SK-N-SH treated with all-trans-retinoic acid at 6 μM for 48 hours (cell line): ENCODE measurements at regions not wholly inside any gene's neighbourhood (a gene's known extent, or its start where the extent isn't known, plus 50 kb on each side); places are given as distances from the start of the nearest gene placed in this dataset.

Experiments used
- ARNTL ChIP-seq: fragments of 450-650 bp; formaldehyde crosslinking; IDR thresholded peaks from 2 replicates; pipeline ENCODE4 v1.5.0; 2020; ENCODE audit warnings: low read depth, mild to moderate bottlenecking, moderate library complexity, borderline replicate concordance
- CSDC2 ChIP-seq: fragments of 250-450 bp; sonication (Bioruptor Pico); IDR thresholded peaks from 2 replicates; pipeline ENCODE4 v1.5.0; 2020; ENCODE audit warnings: mild to moderate bottlenecking, moderate library complexity
- ESRRG ChIP-seq: fragments of 250-450 bp; sonication (Bioruptor Pico); IDR thresholded peaks from 2 replicates; pipeline ENCODE4 v1.6.1; 2021; ENCODE audit warnings: mild to moderate bottlenecking
- RARB ChIP-seq: fragments of 250-450 bp; sonication (Bioruptor Pico); IDR thresholded peaks from 2 replicates; pipeline ENCODE4 v1.8.0; 2021; ENCODE audit warnings: mild to moderate bottlenecking, moderate library complexity
- TCF4 ChIP-seq: fragments of 250-450 bp; sonication (Bioruptor Pico); IDR thresholded peaks from 2 replicates; pipeline ENCODE4 v1.8.0; 2021; ENCODE audit warnings: mild to moderate bottlenecking, moderate library complexity, borderline replicate concordance
- ZFP30 ChIP-seq: fragments of 450-650 bp; formaldehyde crosslinking; IDR thresholded peaks from 2 replicates; pipeline ENCODE4 v1.5.0; 2022; ENCODE audit warnings: mild to moderate bottlenecking, moderate library complexity
- ZNF70 ChIP-seq: fragments of 450-650 bp; formaldehyde crosslinking; IDR thresholded peaks from 2 replicates; pipeline ENCODE4 v1.5.0; 2020; ENCODE audit warnings: mild to moderate bottlenecking, moderate library complexity
- ZNF8 ChIP-seq: fragments of 450-650 bp; formaldehyde crosslinking; IDR thresholded peaks from 2 replicates; pipeline ENCODE4 v1.5.0; 2020; ENCODE audit warnings: mild to moderate bottlenecking, moderate library complexity
- TF ChIP-seq, protein P1 (sequence below): fragments of 250-450 bp; sonication (Bioruptor Pico); IDR thresholded peaks from 2 replicates; pipeline ENCODE4 v1.8.0; 2021; ENCODE audit warnings: low read depth, mild to moderate bottlenecking, moderate library complexity, borderline replicate concordance
- TF ChIP-seq, protein P2 (sequence below): fragments of 250-450 bp; sonication (Bioruptor Pico); IDR thresholded peaks from 2 replicates; pipeline ENCODE4 v1.5.1; 2020; ENCODE audit warnings: low read depth, mild to moderate bottlenecking, moderate library complexity
- TF ChIP-seq, protein P3 (sequence below): fragments of 250-450 bp; sonication (Bioruptor Pico); IDR thresholded peaks from 2 replicates; pipeline ENCODE4 v1.8.0; 2020; ENCODE audit warnings: mild to moderate bottlenecking, moderate library complexity, borderline replicate concordance

DNA sequence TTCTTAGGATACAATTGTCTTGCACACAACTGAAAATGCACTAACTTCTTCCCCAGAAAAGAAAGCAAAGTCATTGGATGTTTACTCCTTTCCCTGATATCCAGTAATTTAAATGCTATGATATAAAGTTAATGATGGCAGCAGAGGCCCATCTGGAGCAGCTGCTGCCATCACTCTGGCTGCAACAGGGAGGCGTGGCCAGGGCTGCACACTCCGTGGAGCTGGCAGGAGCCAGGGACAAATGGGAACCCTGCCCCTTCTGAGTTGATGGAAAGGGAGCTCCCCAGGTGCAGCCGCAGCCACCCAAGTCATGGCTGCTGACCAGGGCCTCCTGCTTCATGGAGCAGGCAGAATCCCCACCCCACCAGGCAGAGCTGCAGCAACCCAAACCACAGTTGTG, 72.6 kb upstream of the ALDH1A3 start:
- TF ChIP-seq, protein P1, sequence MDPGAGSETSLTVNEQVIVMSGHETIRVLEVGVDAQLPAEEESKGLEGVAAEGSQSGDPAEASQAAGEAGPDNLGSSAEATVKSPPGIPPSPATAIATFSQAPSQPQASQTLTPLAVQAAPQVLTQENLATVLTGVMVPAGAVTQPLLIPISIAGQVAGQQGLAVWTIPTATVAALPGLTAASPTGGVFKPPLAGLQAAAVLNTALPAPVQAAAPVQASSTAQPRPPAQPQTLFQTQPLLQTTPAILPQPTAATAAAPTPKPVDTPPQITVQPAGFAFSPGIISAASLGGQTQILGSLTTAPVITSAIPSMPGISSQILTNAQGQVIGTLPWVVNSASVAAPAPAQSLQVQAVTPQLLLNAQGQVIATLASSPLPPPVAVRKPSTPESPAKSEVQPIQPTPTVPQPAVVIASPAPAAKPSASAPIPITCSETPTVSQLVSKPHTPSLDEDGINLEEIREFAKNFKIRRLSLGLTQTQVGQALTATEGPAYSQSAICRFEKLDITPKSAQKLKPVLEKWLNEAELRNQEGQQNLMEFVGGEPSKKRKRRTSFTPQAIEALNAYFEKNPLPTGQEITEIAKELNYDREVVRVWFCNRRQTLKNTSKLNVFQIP (CRISPR knock-in tag) = no peak
- TF ChIP-seq, protein P2, sequence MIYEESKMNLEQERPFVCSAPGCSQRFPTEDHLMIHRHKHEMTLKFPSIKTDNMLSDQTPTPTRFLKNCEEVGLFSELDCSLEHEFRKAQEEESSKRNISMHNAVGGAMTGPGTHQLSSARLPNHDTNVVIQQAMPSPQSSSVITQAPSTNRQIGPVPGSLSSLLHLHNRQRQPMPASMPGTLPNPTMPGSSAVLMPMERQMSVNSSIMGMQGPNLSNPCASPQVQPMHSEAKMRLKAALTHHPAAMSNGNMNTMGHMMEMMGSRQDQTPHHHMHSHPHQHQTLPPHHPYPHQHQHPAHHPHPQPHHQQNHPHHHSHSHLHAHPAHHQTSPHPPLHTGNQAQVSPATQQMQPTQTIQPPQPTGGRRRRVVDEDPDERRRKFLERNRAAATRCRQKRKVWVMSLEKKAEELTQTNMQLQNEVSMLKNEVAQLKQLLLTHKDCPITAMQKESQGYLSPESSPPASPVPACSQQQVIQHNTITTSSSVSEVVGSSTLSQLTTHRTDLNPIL (CRISPR knock-in tag) = no peak
- TF ChIP-seq ZNF70 (no peak), ESRRG (CRISPR knock-in tag) (no peak), CSDC2 (CRISPR knock-in tag) (no peak), ZFP30 (CRISPR knock-in tag) (no peak), ZNF8 (CRISPR knock-in tag) (no peak), ARNTL (CRISPR knock-in tag) (no peak), TCF4 (CRISPR knock-in tag) (no peak), RARB (no peak)
- TF ChIP-seq, protein P3, sequence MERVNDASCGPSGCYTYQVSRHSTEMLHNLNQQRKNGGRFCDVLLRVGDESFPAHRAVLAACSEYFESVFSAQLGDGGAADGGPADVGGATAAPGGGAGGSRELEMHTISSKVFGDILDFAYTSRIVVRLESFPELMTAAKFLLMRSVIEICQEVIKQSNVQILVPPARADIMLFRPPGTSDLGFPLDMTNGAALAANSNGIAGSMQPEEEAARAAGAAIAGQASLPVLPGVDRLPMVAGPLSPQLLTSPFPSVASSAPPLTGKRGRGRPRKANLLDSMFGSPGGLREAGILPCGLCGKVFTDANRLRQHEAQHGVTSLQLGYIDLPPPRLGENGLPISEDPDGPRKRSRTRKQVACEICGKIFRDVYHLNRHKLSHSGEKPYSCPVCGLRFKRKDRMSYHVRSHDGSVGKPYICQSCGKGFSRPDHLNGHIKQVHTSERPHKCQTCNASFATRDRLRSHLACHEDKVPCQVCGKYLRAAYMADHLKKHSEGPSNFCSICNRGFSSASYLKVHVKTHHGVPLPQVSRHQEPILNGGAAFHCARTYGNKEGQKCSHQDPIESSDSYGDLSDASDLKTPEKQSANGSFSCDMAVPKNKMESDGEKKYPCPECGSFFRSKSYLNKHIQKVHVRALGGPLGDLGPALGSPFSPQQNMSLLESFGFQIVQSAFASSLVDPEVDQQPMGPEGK (CRISPR knock-in tag) = no peak
